ENCODE measurements at regions not wholly inside any gene's neighbourhood (a gene's known extent, or its start where the extent isn't known, plus 50 kb on each side); places are given as distances from the start of the nearest gene placed in this dataset.

- Histone ChIP-seq H3K4me3 (no peak overlapping the region), H4K20me1 (ENCODE audit: control insufficient read depth, insufficient read depth) (no peaks in the 10 kb centered on the region; the same call in 1 of the 2 replicates), H3K27me3 (replicated peaks in 1 of 2; ENCODE audit: control insufficient read depth in 2 of 2, insufficient read depth in 2 of 2, low read length in 1 of 2) (no peaks in the 10 kb centered on the region), H2AFZ (ENCODE audit: control insufficient read depth, low read depth, low read length) (no peak overlapping the region), H3K9ac (ENCODE audit: control insufficient read depth, insufficient read depth, low read length) (no peak overlapping the region), H3K4me1 (ENCODE audit: control insufficient read depth, insufficient read depth, low read length) (no peaks in the 10 kb centered on the region), H3K9me3 (replicated peaks; ENCODE audit: control insufficient read depth, insufficient read depth, low read length) (no peaks in the 10 kb centered on the region), H3K36me3 (ENCODE audit: control insufficient read depth in 2 of 2, insufficient read depth in 2 of 2, low read length in 1 of 2) (no peaks in the 10 kb centered on the region), H3K79me2 (ENCODE audit: control insufficient read depth, insufficient read depth, low read length) (no peaks in the 10 kb centered on the region), H3K4me2 (ENCODE audit: control insufficient read depth, insufficient read depth) (no peak overlapping the region), H3K27ac (ENCODE audit: control insufficient read depth, insufficient read depth) (no peak overlapping the region)
- TF ChIP-seq RAD51 (IDR thresholded peaks at IDR 0.05) (no peak), MAX (IDR thresholded peaks at IDR 0.05; ENCODE audit: low read depth, low read length) (no peak), MTA2 (IDR thresholded peaks at IDR 0.05; ENCODE audit: low read depth) (no peak), PML (IDR thresholded peaks at IDR 0.05; ENCODE audit: low read length) (no peak), ZNF687 (IDR thresholded peaks at IDR 0.05) (no peak)
- ChIA-PET RAD21 (ENCODE audit: unreplicated experiment) (no interaction called here), SMC1A (ENCODE audit: uncharacterized antibody, unreplicated experiment) (no interaction called here), CTCF (no interaction called here), POLR2A (no interaction called here)
- FAIRE-seq (no peak), ATAC-seq (no peak), DNase-seq (ENCODE audit: low read depth, low spot score) (no peak)
- in situ Hi-C loops (cut with MboI) (no loop called here), intact Hi-C loops (cut with micrococcal nuclease; ENCODE audit: unreplicated experiment) (no loop called here)
- 0% methylated on average over 3 of the region's 3 CpGs for WGBS (ENCODE audit: insufficient coverage, insufficient replicate concordance, low lambda C conversion rate, missing lambda C conversion rate)
- BruUV-seq (replicated peaks): no TSS peak
These were observed 775.4 kb downstream of the SEMA5A start for GRCh38 chr5:8770431-8770830.

All from GM12878 (cell line).